Neuronal stem cell (in vitro differentiated cells): ENCODE measurements at regions not wholly inside any gene's neighbourhood (a gene's known extent, or its start where the extent isn't known, plus 50 kb on each side); places are given as distances from the start of the nearest gene placed in this dataset.

ENCODE experiments used
- DNase-seq: peaks from one replicate; pipeline ENCODE4 v3.0.0-alpha.2; 2013; ENCODE audit warnings: low spot score
- H2AFZ ChIP-seq: one replicate; pipeline ENCODE4 v1.6.1; 2013; ENCODE audit warnings: mild to moderate bottlenecking, low read length, inconsistent platforms
- H2AK5ac ChIP-seq: 2 replicates; pipeline ENCODE4 v1.6.1; 2013; ENCODE audit warnings: low read depth, mild to moderate bottlenecking, inconsistent platforms, low read length, moderate library complexity, mixed read lengths
- H2BK120ac ChIP-seq: 2 replicates; pipeline ENCODE4 v1.6.1; 2013; ENCODE audit warnings: low read depth, mild to moderate bottlenecking, inconsistent platforms, low read length, moderate library complexity, mixed read lengths
- H2BK12ac ChIP-seq: one replicate; pipeline ENCODE4 v1.6.1; 2013; ENCODE audit warnings: low read length, inconsistent platforms
- H2BK15ac ChIP-seq: 2 replicates; pipeline ENCODE4 v1.6.1; 2013; ENCODE audit warnings: mild to moderate bottlenecking, low read length, inconsistent platforms, mixed read lengths
- H2BK5ac ChIP-seq: one replicate; pipeline ENCODE4 v1.6.1; 2013; ENCODE audit warnings: inconsistent platforms, mild to moderate bottlenecking, low read length, moderate library complexity
- H3K14ac ChIP-seq: one replicate; pipeline ENCODE4 v1.6.1; 2013; ENCODE audit warnings: low read length, inconsistent platforms
- H3K18ac ChIP-seq: 2 replicates; pipeline ENCODE4 v1.6.1; 2013; ENCODE audit warnings: low read length, inconsistent platforms
- H3K23ac ChIP-seq: 2 replicates; pipeline ENCODE4 v1.6.1; 2013; ENCODE audit warnings: low read depth, mild to moderate bottlenecking, mixed read lengths, low read length, inconsistent platforms; ENCODE audit not compliant: poor library complexity
- H3K27ac ChIP-seq: replicated peaks from 3 replicates; pipeline ENCODE4 v1.5.1; 2013; ENCODE audit warnings: low read length, inconsistent platforms
- H3K27me3 ChIP-seq, 3 experiments: 2 replicates each; pipeline ENCODE4 v1.6.1; 2013; ENCODE audit warnings: low read length in 3 of 3, mild to moderate bottlenecking in 2 of 3, inconsistent platforms in 1 of 3, low read depth in 1 of 3, mixed read lengths in 1 of 3, moderate library complexity in 1 of 3; ENCODE audit not compliant: control insufficient read depth in 3 of 3, insufficient read depth in 3 of 3
- H3K36me3 ChIP-seq, 2 donors: replicated peaks in 1 of 2; 2 replicates each; pipeline ENCODE4 v1.6.1; 2013; ENCODE audit warnings: low read length in 2 of 2; ENCODE audit not compliant: control insufficient read depth in 2 of 2, insufficient read depth in 2 of 2
- H3K4ac ChIP-seq: 2 replicates; pipeline ENCODE4 v1.6.1; 2013; ENCODE audit warnings: inconsistent platforms, mild to moderate bottlenecking, low read length, moderate library complexity
- H3K4me1 ChIP-seq, 2 donors: 1 replicate in 1 of 2; 2 replicates in 1 of 2; pipeline ENCODE4 v1.6.1; 2013; ENCODE audit warnings: low read length in 2 of 2, low read depth in 1 of 2; ENCODE audit not compliant: control insufficient read depth in 2 of 2, insufficient read depth in 1 of 2
- H3K4me2 ChIP-seq: one replicate; pipeline ENCODE4 v1.6.1; 2013; ENCODE audit warnings: mild to moderate bottlenecking, low read length, inconsistent platforms; ENCODE audit not compliant: insufficient read depth, poor library complexity, severe bottlenecking
- H3K4me3 ChIP-seq, 2 donors: 2 replicates each; pipeline ENCODE4 v1.5.1; 2013; ENCODE audit warnings: low read length in 2 of 2, mild to moderate bottlenecking in 2 of 2, inconsistent platforms in 1 of 2, moderate library complexity in 1 of 2
- H3K79me1 ChIP-seq: one replicate; pipeline ENCODE4 v1.6.1; 2013; ENCODE audit warnings: low read depth, mild to moderate bottlenecking, inconsistent platforms, low read length, moderate library complexity
- H3K9ac ChIP-seq: one replicate; pipeline ENCODE4 v1.6.1; 2013; ENCODE audit warnings: mild to moderate bottlenecking, low read depth, low read length, inconsistent platforms; ENCODE audit not compliant: poor library complexity
- H3K9me3 ChIP-seq, 2 donors: replicated peaks in 1 of 2; 2 replicates each; pipeline versions ENCODE3 to v1.6.1; 2013; ENCODE audit warnings: low read length in 2 of 2, mild to moderate bottlenecking in 2 of 2, inconsistent platforms in 1 of 2, low read depth in 1 of 2, mixed read lengths in 1 of 2, moderate library complexity in 1 of 2; ENCODE audit not compliant: control insufficient read depth in 2 of 2, insufficient read depth in 1 of 2
- H4K8ac ChIP-seq: one replicate; pipeline ENCODE4 v1.6.1; 2013; ENCODE audit warnings: low read depth, mild to moderate bottlenecking, inconsistent platforms, low read length, moderate library complexity
- H4K91ac ChIP-seq: one replicate; pipeline ENCODE4 v1.6.1; 2013; ENCODE audit warnings: low read length, low read depth, mild to moderate bottlenecking, inconsistent platforms; ENCODE audit not compliant: poor library complexity
- WGBS, 2 donors: extraction: QIAGEN DNeasy Blood & Tissue Kit; methylation state at CpG; one replicate each; pipeline ENCODE4 v1.1.7; 2013; ENCODE audit warnings: missing lambda C conversion rate in 2 of 2, mixed read lengths in 1 of 2; ENCODE audit not compliant: insufficient read length in 2 of 2, insufficient replicate concordance in 1 of 2; ENCODE audit errors: extremely low coverage in 2 of 2; 5-methylcytosine and 5-hydroxymethylcytosine counted together

GRCh38 chr5:104706600-104706999 is 1144.0 kb upstream of the NUDT12 start:
- H3K14ac ChIP-seq, result no peak overlapping the region
- H3K36me3 ChIP-seq, result no peaks in the 10 kb centered on the region
- no peak overlapping the region for H3K23ac ChIP-seq
- H3K4me3 ChIP-seq, result no peak overlapping the region
- H3K9ac ChIP-seq, result no peak overlapping the region
- no peak overlapping the region for H3K4me2 ChIP-seq
- H3K79me1 ChIP-seq, result no peaks in the 10 kb centered on the region
- H2BK5ac ChIP-seq, result no peak overlapping the region
- no peak overlapping the region for H3K27ac ChIP-seq
- no CpG with 5 or more reads among the region's 3 CpGs for WGBS, 2 donors
- H2BK120ac ChIP-seq, result no peak overlapping the region
- no peak overlapping the region for H4K8ac ChIP-seq
- no peak for DNase-seq
- H3K27me3 ChIP-seq, result no peaks in the 10 kb centered on the region
- no peak overlapping the region for H4K91ac ChIP-seq
- H3K4ac ChIP-seq, result no peak overlapping the region
- no peak overlapping the region for H2AFZ ChIP-seq
- H2BK12ac ChIP-seq, result no peak overlapping the region
- H3K9me3 ChIP-seq, result no peaks in the 10 kb centered on the region
- H3K18ac ChIP-seq, result no peak overlapping the region
- no peak overlapping the region for H2BK15ac ChIP-seq
- H2AK5ac ChIP-seq, result no peak overlapping the region
- H3K4me1 ChIP-seq, result no peaks in the 10 kb centered on the region

GRCh38 chr5:104702212-104702611 is 1139.6 kb upstream of the NUDT12 start:
- Histone ChIP-seq H4K91ac (no peak overlapping the region), H2BK12ac (no peak overlapping the region), H2BK15ac (no peak overlapping the region), H3K4ac (no peak overlapping the region), H3K14ac (no peak overlapping the region), H3K9ac (no peak overlapping the region), H3K4me2 (no peak overlapping the region), H2BK120ac (no peak overlapping the region), H3K27me3 (no peaks in the 10 kb centered on the region), H3K9me3 (peaks cover 12 to 20% of the 10 kb centered on the region in 2 donors), H3K27ac (no peak overlapping the region), H4K8ac (no peak overlapping the region), H2BK5ac (no peak overlapping the region), H2AFZ (no peak overlapping the region), H3K18ac (no peak overlapping the region), H2AK5ac (no peak overlapping the region), H3K23ac (no peak overlapping the region), H3K36me3 (no peaks in the 10 kb centered on the region), H3K4me1 (no peaks in the 10 kb centered on the region), H3K4me3 (no peak overlapping the region), H3K79me1 (no peaks in the 10 kb centered on the region)
- no CpG with 5 or more reads among the region's 1 CpG for WGBS, 2 donors
- no peak for DNase-seq

GRCh38 chr5:104699438-104699837 is 1136.8 kb upstream of the NUDT12 start:
- no peak overlapping the region for H3K4ac ChIP-seq
- H3K27ac ChIP-seq, result no peak overlapping the region
- H4K91ac ChIP-seq, result no peak overlapping the region
- no peak overlapping the region for H4K8ac ChIP-seq
- no peaks in the 10 kb centered on the region for H3K36me3 ChIP-seq
- no peak overlapping the region for H2BK5ac ChIP-seq
- H2BK120ac ChIP-seq, result no peak overlapping the region
- no peak overlapping the region for H2BK12ac ChIP-seq
- H3K18ac ChIP-seq, result no peak overlapping the region
- WGBS, 2 donors, result no CpG with 5 or more reads among the region's 2 CpGs
- H3K9me3 ChIP-seq, result peaks cover 12 to 20% of the 10 kb centered on the region in 2 donors
- no peak for DNase-seq
- no peaks in the 10 kb centered on the region for H3K27me3 ChIP-seq
- no peak overlapping the region for H2AK5ac ChIP-seq
- H3K14ac ChIP-seq, result no peak overlapping the region
- no peak overlapping the region for H2BK15ac ChIP-seq
- H3K79me1 ChIP-seq, result no peaks in the 10 kb centered on the region
- H3K4me3 ChIP-seq, result no peak overlapping the region
- no peaks in the 10 kb centered on the region for H3K4me1 ChIP-seq
- no peak overlapping the region for H3K23ac ChIP-seq
- H2AFZ ChIP-seq, result no peak overlapping the region
- no peak overlapping the region for H3K4me2 ChIP-seq
- H3K9ac ChIP-seq, result no peak overlapping the region

- Histone ChIP-seq H3K27ac (no peak overlapping the region), H3K79me1 (no peaks in the 10 kb centered on the region), H4K8ac (no peak overlapping the region), H2BK12ac (no peak overlapping the region), H2BK15ac (no peak overlapping the region), H3K4me3 (no peak overlapping the region), H3K4me2 (no peak overlapping the region), H3K4me1 (no peaks in the 10 kb centered on the region), H2AFZ (no peak overlapping the region), H3K9me3 (peaks cover 0 to 3% of the 10 kb centered on the region in 2 donors), H3K27me3 (no peaks in the 10 kb centered on the region), H3K23ac (no peak overlapping the region), H3K18ac (no peak overlapping the region), H3K9ac (no peak overlapping the region), H4K91ac (no peak overlapping the region), H2BK120ac (no peak overlapping the region), H2AK5ac (no peak overlapping the region), H3K36me3 (no peaks in the 10 kb centered on the region), H2BK5ac (no peak overlapping the region), H3K4ac (no peak overlapping the region), H3K14ac (no peak overlapping the region)
- no peak for DNase-seq
- WGBS, 2 donors, result no CpG with 5 or more reads among the region's 1 CpG
These were observed 1098.7 kb upstream of the NUDT12 start for GRCh38 chr5:104661256-104661655.
